ENCODE measurements at regions not wholly inside any gene's neighbourhood (a gene's known extent, or its start where the extent isn't known, plus 50 kb on each side); places are given as distances from the start of the nearest gene placed in this dataset.

DNA sequence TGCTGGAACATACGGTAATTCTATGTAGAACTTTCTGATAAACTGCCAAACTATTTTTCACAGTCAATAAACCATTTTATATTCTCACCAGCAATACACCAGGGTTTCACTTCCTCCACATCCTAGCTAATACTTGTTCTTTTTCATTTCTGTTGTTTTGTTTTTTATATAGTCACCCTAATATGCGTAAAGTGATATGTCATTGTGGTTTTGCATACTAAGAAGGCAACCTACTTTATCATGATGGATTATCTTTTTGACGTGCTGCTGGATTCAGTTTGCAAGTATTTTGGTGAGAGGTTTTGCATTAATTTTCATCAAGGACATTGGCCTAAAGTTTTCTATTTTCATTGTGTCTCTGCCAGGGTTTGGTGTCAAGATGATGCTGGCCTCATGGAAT lies 1384.1 kb downstream of the UQCRFS1 start:
- H3K27me3 ChIP-seq (ENCODE audit: insufficient read depth, poor library complexity, severe bottlenecking): no peaks in the 10 kb centered on the region
- no peak overlapping the region for H3K4me3 ChIP-seq (replicated peaks; ENCODE audit: insufficient read depth, low read length)
- DNase-seq (ENCODE audit: low read depth in 1 of 2, low spot score in 1 of 2): no peak
- H3K27ac ChIP-seq (replicated peaks): no peak overlapping the region
- TF ChIP-seq, protein P1, sequence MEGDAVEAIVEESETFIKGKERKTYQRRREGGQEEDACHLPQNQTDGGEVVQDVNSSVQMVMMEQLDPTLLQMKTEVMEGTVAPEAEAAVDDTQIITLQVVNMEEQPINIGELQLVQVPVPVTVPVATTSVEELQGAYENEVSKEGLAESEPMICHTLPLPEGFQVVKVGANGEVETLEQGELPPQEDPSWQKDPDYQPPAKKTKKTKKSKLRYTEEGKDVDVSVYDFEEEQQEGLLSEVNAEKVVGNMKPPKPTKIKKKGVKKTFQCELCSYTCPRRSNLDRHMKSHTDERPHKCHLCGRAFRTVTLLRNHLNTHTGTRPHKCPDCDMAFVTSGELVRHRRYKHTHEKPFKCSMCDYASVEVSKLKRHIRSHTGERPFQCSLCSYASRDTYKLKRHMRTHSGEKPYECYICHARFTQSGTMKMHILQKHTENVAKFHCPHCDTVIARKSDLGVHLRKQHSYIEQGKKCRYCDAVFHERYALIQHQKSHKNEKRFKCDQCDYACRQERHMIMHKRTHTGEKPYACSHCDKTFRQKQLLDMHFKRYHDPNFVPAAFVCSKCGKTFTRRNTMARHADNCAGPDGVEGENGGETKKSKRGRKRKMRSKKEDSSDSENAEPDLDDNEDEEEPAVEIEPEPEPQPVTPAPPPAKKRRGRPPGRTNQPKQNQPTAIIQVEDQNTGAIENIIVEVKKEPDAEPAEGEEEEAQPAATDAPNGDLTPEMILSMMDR (IDR thresholded peaks at IDR 0.05; ENCODE audit: insufficient read depth, low read length): no peak
- no peak for TF ChIP-seq SPI1 (IDR thresholded peaks at IDR 0.05; ENCODE audit: borderline replicate concordance, low read depth)
- no peak for TF ChIP-seq GABPA (IDR thresholded peaks at IDR 0.05; ENCODE audit: low read depth)
- no peak for TF ChIP-seq POLR2AphosphoS5 (IDR thresholded peaks at IDR 0.05; ENCODE audit: low read depth)
- TF ChIP-seq REST (IDR thresholded peaks at IDR 0.05; ENCODE audit: insufficient replicate concordance, low read depth): no peak

DNA sequence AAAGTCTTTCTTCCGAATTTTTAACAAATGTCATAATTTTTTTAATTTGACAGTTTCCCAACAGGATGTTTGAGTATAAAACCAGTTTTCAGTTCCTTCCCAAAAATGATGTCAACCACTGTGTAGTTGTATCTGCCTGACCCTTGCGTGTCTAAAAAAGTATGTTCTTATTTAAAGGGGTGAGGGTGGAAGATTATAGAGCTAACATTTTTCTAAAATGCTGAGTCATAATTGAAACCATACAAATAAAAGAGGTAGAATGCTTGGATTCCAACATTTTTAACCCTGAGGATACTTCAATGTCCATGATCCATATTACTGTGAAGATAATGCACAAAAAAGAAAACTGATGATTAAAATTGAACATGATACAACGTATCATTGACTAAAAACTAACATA lies 1388.8 kb downstream of the UQCRFS1 start:
- Histone ChIP-seq H3K27me3 (ENCODE audit: insufficient read depth, poor library complexity, severe bottlenecking) (no peaks in the 10 kb centered on the region), H3K27ac (replicated peaks) (no peak overlapping the region), H3K4me3 (replicated peaks; ENCODE audit: insufficient read depth, low read length) (no peak overlapping the region)
- DNase-seq (ENCODE audit: low read depth in 1 of 2, low spot score in 1 of 2): no peak
- TF ChIP-seq SPI1 (IDR thresholded peaks at IDR 0.05; ENCODE audit: borderline replicate concordance, low read depth) (no peak), REST (IDR thresholded peaks at IDR 0.05; ENCODE audit: insufficient replicate concordance, low read depth) (no peak), GABPA (IDR thresholded peaks at IDR 0.05; ENCODE audit: low read depth) (no peak), POLR2AphosphoS5 (IDR thresholded peaks at IDR 0.05; ENCODE audit: low read depth) (no peak)
- TF ChIP-seq, protein P1 (IDR thresholded peaks at IDR 0.05; ENCODE audit: insufficient read depth, low read length): no peak

DNA sequence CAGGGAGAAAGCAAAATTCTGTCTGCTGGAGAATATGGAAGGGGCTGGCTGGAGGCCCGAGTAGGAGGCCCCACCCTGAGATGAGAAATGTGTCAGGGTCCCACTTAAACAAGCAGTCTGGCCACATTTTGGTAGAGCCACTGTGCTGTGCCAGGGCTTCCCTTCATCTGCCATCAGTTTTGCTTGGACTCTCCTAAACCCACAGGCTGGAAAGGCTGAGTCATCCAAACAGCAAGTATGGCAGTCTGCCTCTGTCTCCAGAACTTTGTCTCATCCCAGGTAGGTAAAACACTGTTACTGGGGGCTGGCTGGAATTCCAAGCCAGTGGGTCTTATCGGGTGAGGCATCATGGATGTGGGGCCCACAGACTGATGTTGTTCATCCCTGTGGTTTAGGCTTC lies 1390.6 kb downstream of the UQCRFS1 start:
- TF ChIP-seq, protein P1 (IDR thresholded peaks at IDR 0.05; ENCODE audit: insufficient read depth, low read length): no peak
- TF ChIP-seq SPI1 (IDR thresholded peaks at IDR 0.05; ENCODE audit: borderline replicate concordance, low read depth): no peak
- TF ChIP-seq GABPA (IDR thresholded peaks at IDR 0.05; ENCODE audit: low read depth): no peak
- no peak for TF ChIP-seq POLR2AphosphoS5 (IDR thresholded peaks at IDR 0.05; ENCODE audit: low read depth)
- TF ChIP-seq REST (IDR thresholded peaks at IDR 0.05; ENCODE audit: insufficient replicate concordance, low read depth): no peak
- Histone ChIP-seq H3K27me3 (ENCODE audit: insufficient read depth, poor library complexity, severe bottlenecking) (no peaks in the 10 kb centered on the region), H3K4me3 (replicated peaks; ENCODE audit: insufficient read depth, low read length) (no peak overlapping the region), H3K27ac (replicated peaks) (no peak overlapping the region)
- no peak for DNase-seq (ENCODE audit: low read depth in 1 of 2, low spot score in 1 of 2)
